Psoas muscle (tissue), 7 donors: ENCODE measurements at regions not wholly inside any gene's neighbourhood (a gene's known extent, or its start where the extent isn't known, plus 50 kb on each side); places are given as distances from the start of the nearest gene placed in this dataset.
"Not testable (repeated sequence)": the region's sequence is repeated elsewhere in the genome, so short reads cannot be mapped to it uniquely, and the experiment has no call there.

Source experiments
- ATAC-seq, 4 donors: fragments of 200-7000 bp; cut with Tn5 transposase; one replicate each; pipeline ENCODE4 v1.9.1; 2020; ENCODE audit warnings: moderate library complexity in 3 of 4, mild to moderate bottlenecking in 2 of 4
- DNase-seq, 2 donors: peaks; one replicate each; pipeline ENCODE4 v3.0.0-alpha.2; 2020
- H3K27ac ChIP-seq: fragments of 200-600 bp; one replicate; pipeline ENCODE4 v1.8.0; 2022
- H3K27me3 ChIP-seq, 3 donors: fragments of 200-600 bp in 1 of 3; one replicate each; pipeline versions ENCODE4 v1.6.1 to v1.8.0; 2013 to 2022; ENCODE audit warnings: low read length in 2 of 3, mild to moderate bottlenecking in 2 of 3, moderate library complexity in 1 of 3; ENCODE audit not compliant: insufficient read depth in 3 of 3
- H3K36me3 ChIP-seq, 2 donors: fragments of 200-600 bp in 1 of 2; one replicate each; pipeline versions ENCODE4 v1.6.1 to v1.8.0; 2013 to 2022; ENCODE audit warnings: low read depth in 1 of 2, mild to moderate bottlenecking in 1 of 2, moderate library complexity in 1 of 2; ENCODE audit not compliant: insufficient read depth in 1 of 2
- H3K4me1 ChIP-seq: fragments of 200-600 bp; one replicate; pipeline ENCODE4 v1.8.0; 2022
- H3K4me3 ChIP-seq: fragments of 200-600 bp; one replicate; pipeline ENCODE4 v1.8.0; 2022; ENCODE audit warnings: mild to moderate bottlenecking
- H3K9me3 ChIP-seq: fragments of 200-600 bp; one replicate; pipeline ENCODE4 v1.8.0; 2022
- CTCF ChIP-seq: fragments of 200-600 bp; IDR thresholded peaks from one replicate; pipeline ENCODE4 v1.8.0; 2022; ENCODE audit warnings: antibody characterized with exemption
- WGBS, 3 donors: extraction: QIAGEN DNeasy Blood & Tissue Kit; methylation state at CpG; one replicate each; pipeline versions ENCODE4 v1.1.6 to v1.1.7; 2013; 5-methylcytosine and 5-hydroxymethylcytosine counted together
- intact Hi-C, 2 donors: fragments of 100-400 bp; cut with DNase I; formaldehyde crosslinking; loops; one replicate each; pipeline versions ENCODE4 v1.11.0 to v1.14.2; 2022
- donor health status: healthy with polysubstance abuse.
- donor health status: DM: no; HTN: no; CAD: no; lungs with moderate emphysema.
- donor health status: Bipolar disorder and iron deficiency.
- donor health status: healthy.
- donor health status: DM: yes; HTN: yes; CAD: no.
- donor health status: DM: no; HTN: no; CAD: no.
- donor health status: DM: yes; HTN: yes; CAD: no.

DNA sequence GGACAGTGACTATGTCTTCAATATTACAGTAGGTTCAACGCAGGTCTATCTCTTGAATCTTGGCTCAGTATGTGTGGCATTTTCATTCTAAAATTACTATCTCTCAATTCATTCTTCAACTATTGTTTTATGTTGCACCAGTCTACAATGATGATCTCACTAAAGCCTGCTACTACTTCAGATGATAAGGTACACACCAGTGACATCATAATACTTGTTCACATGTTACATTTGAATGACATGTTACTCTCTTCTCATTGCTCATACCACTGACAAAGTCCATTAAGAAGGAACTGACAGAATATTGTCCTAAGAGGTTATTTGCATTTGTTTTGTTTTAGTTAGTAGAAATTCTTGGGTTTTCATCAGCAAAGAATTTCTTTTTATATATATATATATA, 165.2 kb upstream of the ST8SIA4 start:
- H3K27me3 ChIP-seq, result no peaks in the 10 kb centered on the region
- no peaks in the 10 kb centered on the region for H3K36me3 ChIP-seq
- intact Hi-C loops, result no loop called here
- WGBS, 3 donors, result 94 to 98% (median 95%) methylated on average over 1 of the region's 1 CpG
- no peak for TF ChIP-seq CTCF
- no peaks in the 10 kb centered on the region for H3K4me1 ChIP-seq
- DNase-seq (no peak), ATAC-seq (no peak)
- no peak overlapping the region for H3K4me3 ChIP-seq
- no peak overlapping the region for H3K27ac ChIP-seq
- H3K9me3 ChIP-seq, result peaks cover 9% of the 10 kb centered on the region

GRCh38 chr5:101067429-101067828, 164.3 kb upstream of the ST8SIA4 start:
- no peaks in the 10 kb centered on the region for H3K27me3 ChIP-seq
- no peak for TF ChIP-seq CTCF
- WGBS, 3 donors, result 71 to 75% (median 75%) methylated on average over 4 of the region's 4 CpGs
- intact Hi-C loops, result no loop called here
- no peak for DNase-seq
- H3K9me3 ChIP-seq, result peaks cover 16% of the 10 kb centered on the region
- no peak overlapping the region for H3K27ac ChIP-seq
- ATAC-seq, result no peak
- no peaks in the 10 kb centered on the region for H3K4me1 ChIP-seq
- no peak overlapping the region for H3K4me3 ChIP-seq
- no peaks in the 10 kb centered on the region for H3K36me3 ChIP-seq

DNA sequence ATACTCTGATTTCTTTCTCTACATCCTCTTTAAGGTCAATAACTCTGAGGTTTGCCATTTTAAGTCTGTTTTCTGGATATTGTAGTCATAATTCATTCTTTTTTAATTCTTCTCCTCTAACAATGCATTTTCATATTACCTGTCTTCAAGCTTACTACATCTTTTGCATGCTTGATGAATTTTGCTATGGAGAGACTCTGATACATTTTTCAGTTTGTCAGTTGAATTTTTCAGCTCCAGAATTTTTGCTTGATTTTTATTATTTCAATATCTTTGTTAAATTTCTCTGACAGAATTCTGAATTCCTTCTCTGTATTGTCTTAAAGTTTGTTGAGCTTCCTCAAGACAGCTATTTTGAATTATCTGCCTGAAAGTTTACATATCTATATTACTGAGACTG, 159.8 kb upstream of the ST8SIA4 start:
- no peak overlapping the region for H3K4me3 ChIP-seq
- H3K27ac ChIP-seq, result no peak overlapping the region
- no peaks in the 10 kb centered on the region for H3K36me3 ChIP-seq
- peaks cover 19% of the 10 kb centered on the region for H3K9me3 ChIP-seq
- no peak for ATAC-seq
- no peaks in the 10 kb centered on the region for H3K27me3 ChIP-seq
- TF ChIP-seq CTCF, result no peak
- intact Hi-C loops, result no loop called here
- DNase-seq, result no peak
- H3K4me1 ChIP-seq, result no peaks in the 10 kb centered on the region

DNA sequence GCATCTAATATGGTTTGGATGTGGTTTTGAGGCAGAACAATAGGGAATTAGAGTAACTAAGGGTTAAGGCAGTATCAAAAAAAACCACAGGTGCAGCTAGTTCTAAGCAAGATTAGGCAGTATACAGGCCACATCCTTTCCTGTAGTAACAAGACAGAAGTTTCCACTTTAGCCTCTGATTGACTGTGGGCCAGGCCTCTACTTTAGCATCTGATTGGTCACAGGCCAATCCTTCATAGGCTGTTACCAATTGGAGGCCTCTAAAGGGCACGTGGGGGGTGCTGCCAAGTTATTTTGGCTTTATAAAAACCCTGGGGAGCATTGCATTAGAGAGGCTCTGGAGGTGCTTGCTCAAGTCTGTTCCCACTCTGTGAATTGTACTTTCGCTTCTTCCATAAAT, 144.1 kb upstream of the ST8SIA4 start:
- no peaks in the 10 kb centered on the region for H3K4me1 ChIP-seq
- no peak for TF ChIP-seq CTCF
- 54 to 71% (median 57%) methylated on average over 2 of the region's 2 CpGs for WGBS, 3 donors
- no peak overlapping the region for H3K27ac ChIP-seq
- DNase-seq (no peak), ATAC-seq (no peak)
- H3K9me3 ChIP-seq, result no peaks in the 10 kb centered on the region
- no peaks in the 10 kb centered on the region for H3K36me3 ChIP-seq
- H3K27me3 ChIP-seq, result no peaks in the 10 kb centered on the region
- H3K4me3 ChIP-seq, result no peak overlapping the region
- intact Hi-C loops, result no loop called here

GRCh38 chr5:101045689-101046088, 142.6 kb upstream of the ST8SIA4 start:
- TF ChIP-seq CTCF, result no peak
- WGBS, 3 donors, result 76 to 82% (median 81%) methylated on average over 3 of the region's 3 CpGs
- no peak overlapping the region for H3K4me3 ChIP-seq
- no peaks in the 10 kb centered on the region for H3K27me3 ChIP-seq
- H3K27ac ChIP-seq, result no peak overlapping the region
- intact Hi-C loops, result no loop called here
- DNase-seq, result no peak
- H3K4me1 ChIP-seq, result no peaks in the 10 kb centered on the region
- no peaks in the 10 kb centered on the region for H3K9me3 ChIP-seq
- no peaks in the 10 kb centered on the region for H3K36me3 ChIP-seq
- no peak for ATAC-seq

- H3K9me3 ChIP-seq, intact Hi-C loops: not testable (repeated sequence)
These were observed 136.9 kb upstream of the ST8SIA4 start for GRCh38 chr5:101040002-101040401.

More at GRCh38 chr5:101040002-101040401, 136.9 kb upstream of the ST8SIA4 start:
- not testable (repeated sequence) for H3K36me3 ChIP-seq, ATAC-seq, H3K4me1 ChIP-seq, H3K27me3 ChIP-seq, H3K4me3 ChIP-seq, DNase-seq, H3K27ac ChIP-seq
